ENCODE measurements at regions not wholly inside any gene's neighbourhood (a gene's known extent, or its start where the extent isn't known, plus 50 kb on each side); places are given as distances from the start of the nearest gene placed in this dataset.

DNA sequence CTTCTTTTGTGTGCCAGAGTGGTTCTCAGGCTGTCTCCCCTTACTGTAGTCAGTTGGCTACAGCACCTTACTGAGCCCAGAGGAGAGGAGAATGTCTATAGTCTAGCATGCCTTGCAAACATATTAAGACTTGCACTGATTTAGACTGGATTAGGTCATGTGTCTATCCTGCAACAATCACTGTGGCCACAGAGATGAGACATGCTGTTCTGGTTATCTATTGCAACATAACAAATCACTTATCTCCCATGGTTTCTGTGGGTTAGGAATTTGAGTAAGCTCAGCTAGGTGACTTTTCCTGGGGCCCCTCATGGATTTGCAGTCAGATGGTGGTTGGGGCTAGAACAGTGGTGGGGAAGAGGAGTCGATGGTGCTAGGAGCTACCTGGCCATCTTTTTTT is 261.3 kb downstream of the SOD2 start:
- no peaks in the 10 kb centered on the region for H4K20me1 ChIP-seq (ENCODE audit: low read depth, low read length)
- no peak overlapping the region for H3K4me3 ChIP-seq (ENCODE audit: insufficient read depth, low read length, poor library complexity, severe bottlenecking)
- TF ChIP-seq EZH2phosphoT487 (conservative IDR thresholded peaks at IDR 0.05; ENCODE audit: low read length) (no peak), CTCF (IDR thresholded peaks at IDR 0.05; ENCODE audit: insufficient read depth, low read length, poor library complexity, severe bottlenecking) (no peak)

GRCh38 chr6:159430323-159430722 is 261.1 kb downstream of the FNDC1 start:
- H3K4me2 ChIP-seq (ENCODE audit: low read depth, low read length, poor library complexity, severe bottlenecking): no peak overlapping the region
- H3K9ac ChIP-seq (ENCODE audit: low read length): no peak overlapping the region

More for the DNA sequence above, 261.3 kb downstream of the SOD2 start:
- peaks cover 16% of the 10 kb centered on the region; the same call in 1 of the 2 replicates for H3K9me3 ChIP-seq (ENCODE audit: insufficient read depth, low read length)
- H3F3A ChIP-seq (ENCODE audit: insufficient read depth): no peaks in the 10 kb centered on the region
- no peak overlapping the region for H2AFZ ChIP-seq (ENCODE audit: low read depth, low read length, severe bottlenecking)
- H3K9me2 ChIP-seq (replicated peaks; ENCODE audit: insufficient read depth, low read length): no peaks in the 10 kb centered on the region
- H3K9ac ChIP-seq (ENCODE audit: low read length): no peak overlapping the region
- no peak overlapping the region for H3K27ac ChIP-seq (ENCODE audit: low read depth, low read length)
- H3K79me2 ChIP-seq (ENCODE audit: insufficient read depth, low read length): no peaks in the 10 kb centered on the region
- H3K27me3 ChIP-seq (ENCODE audit: low read length): no peaks in the 10 kb centered on the region
- H3K4me2 ChIP-seq (ENCODE audit: low read depth, low read length, poor library complexity, severe bottlenecking): no peak overlapping the region
- H3K36me3 ChIP-seq (ENCODE audit: low read length): no peaks in the 10 kb centered on the region

DNA sequence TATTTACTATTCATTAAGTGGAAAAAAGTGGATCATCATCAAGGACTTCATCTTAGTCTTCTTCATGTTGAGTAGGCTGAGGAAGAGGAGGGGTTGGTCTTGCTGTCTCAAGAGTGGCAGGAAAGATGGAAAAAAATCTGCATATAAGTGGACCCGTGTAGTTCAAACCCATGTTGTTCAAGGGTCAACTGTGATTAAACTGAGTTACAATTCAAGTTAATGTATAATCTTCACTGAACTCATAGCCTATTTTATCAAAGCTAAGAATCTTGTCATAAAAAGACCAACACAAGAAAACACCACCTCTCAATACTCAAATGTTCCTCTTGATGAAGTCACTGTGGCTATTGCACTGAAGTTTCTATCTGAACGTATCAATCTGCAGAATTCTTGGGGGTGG is 260.2 kb downstream of the FNDC1 start:
- H3K36me3 ChIP-seq (ENCODE audit: low read length): no peaks in the 10 kb centered on the region
- no peak for TF ChIP-seq EZH2phosphoT487 (conservative IDR thresholded peaks at IDR 0.05; ENCODE audit: low read length)
- no peak for TF ChIP-seq CTCF (IDR thresholded peaks at IDR 0.05; ENCODE audit: insufficient read depth, low read length, poor library complexity, severe bottlenecking)
- H3K27ac ChIP-seq (ENCODE audit: low read depth, low read length): no peak overlapping the region
- no peaks in the 10 kb centered on the region for H3K79me2 ChIP-seq (ENCODE audit: insufficient read depth, low read length)
- no peak overlapping the region for H3K4me3 ChIP-seq (ENCODE audit: insufficient read depth, low read length, poor library complexity, severe bottlenecking)
- H3K4me2 ChIP-seq (ENCODE audit: low read depth, low read length, poor library complexity, severe bottlenecking): no peak overlapping the region
- H4K20me1 ChIP-seq (ENCODE audit: low read depth, low read length): no peaks in the 10 kb centered on the region
- no peak overlapping the region for H3K9ac ChIP-seq (ENCODE audit: low read length)
- H2AFZ ChIP-seq (ENCODE audit: low read depth, low read length, severe bottlenecking): no peak overlapping the region
- no peaks in the 10 kb centered on the region for H3K27me3 ChIP-seq (ENCODE audit: low read length)
- peaks cover 15% of the 10 kb centered on the region; the same call in 1 of the 2 replicates for H3K9me3 ChIP-seq (ENCODE audit: insufficient read depth, low read length)
- no peaks in the 10 kb centered on the region for H3K9me2 ChIP-seq (replicated peaks; ENCODE audit: insufficient read depth, low read length)
- H3F3A ChIP-seq (ENCODE audit: insufficient read depth): no peaks in the 10 kb centered on the region

More at GRCh38 chr6:159430323-159430722, 261.1 kb downstream of the FNDC1 start:
- no peaks in the 10 kb centered on the region for H3F3A ChIP-seq (ENCODE audit: insufficient read depth)
- H3K27me3 ChIP-seq (ENCODE audit: low read length): no peaks in the 10 kb centered on the region
- no peak overlapping the region for H3K27ac ChIP-seq (ENCODE audit: low read depth, low read length)
- TF ChIP-seq CTCF (IDR thresholded peaks at IDR 0.05; ENCODE audit: insufficient read depth, low read length, poor library complexity, severe bottlenecking) (no peak), EZH2phosphoT487 (conservative IDR thresholded peaks at IDR 0.05; ENCODE audit: low read length) (no peak)
- H3K9me3 ChIP-seq (ENCODE audit: insufficient read depth, low read length): peaks cover 16% of the 10 kb centered on the region; the same call in 1 of the 2 replicates
- no peaks in the 10 kb centered on the region for H3K36me3 ChIP-seq (ENCODE audit: low read length)
- H4K20me1 ChIP-seq (ENCODE audit: low read depth, low read length): no peaks in the 10 kb centered on the region
- H2AFZ ChIP-seq (ENCODE audit: low read depth, low read length, severe bottlenecking): no peak overlapping the region
- no peak overlapping the region for H3K4me3 ChIP-seq (ENCODE audit: insufficient read depth, low read length, poor library complexity, severe bottlenecking)
- no peaks in the 10 kb centered on the region for H3K79me2 ChIP-seq (ENCODE audit: insufficient read depth, low read length)
- H3K9me2 ChIP-seq (replicated peaks; ENCODE audit: insufficient read depth, low read length): no peaks in the 10 kb centered on the region

Data from SU-DHL-6 (cell line).